BE2C (cell line): ENCODE measurements at regions not wholly inside any gene's neighbourhood (a gene's known extent, or its start where the extent isn't known, plus 50 kb on each side); places are given as distances from the start of the nearest gene placed in this dataset.

Experiments used
- DNase-seq: peaks from one replicate; pipeline ENCODE4 v3.0.0-alpha.2; 2020
- H3K27me3 ChIP-seq: fragments of 250-450 bp; sonication (Bioruptor Pico); 2 replicates; pipeline ENCODE4 v1.5.1; 2020; ENCODE audit warnings: mild to moderate bottlenecking
- H3K36me3 ChIP-seq: fragments of 250-450 bp; sonication (Bioruptor Pico); 2 replicates; pipeline ENCODE4 v1.5.1; 2020; ENCODE audit warnings: mild to moderate bottlenecking
- H3K4me1 ChIP-seq: fragments of 250-450 bp; sonication (Bioruptor Pico); 2 replicates; pipeline ENCODE4 v1.5.1; 2020
- H3K4me3 ChIP-seq: 2 replicates; pipeline ENCODE4 v1.5.1; 2011; ENCODE audit warnings: low read depth, low read length
- H3K9me3 ChIP-seq: fragments of 250-450 bp; sonication (Bioruptor Pico); 2 replicates; pipeline ENCODE4 v1.5.1; 2020
- TF ChIP-seq, protein P1 (sequence below): IDR thresholded peaks from 2 replicates; pipeline ENCODE4 v1.5.1; 2012; ENCODE audit warnings: mild to moderate bottlenecking, low read depth, low read length

DNA sequence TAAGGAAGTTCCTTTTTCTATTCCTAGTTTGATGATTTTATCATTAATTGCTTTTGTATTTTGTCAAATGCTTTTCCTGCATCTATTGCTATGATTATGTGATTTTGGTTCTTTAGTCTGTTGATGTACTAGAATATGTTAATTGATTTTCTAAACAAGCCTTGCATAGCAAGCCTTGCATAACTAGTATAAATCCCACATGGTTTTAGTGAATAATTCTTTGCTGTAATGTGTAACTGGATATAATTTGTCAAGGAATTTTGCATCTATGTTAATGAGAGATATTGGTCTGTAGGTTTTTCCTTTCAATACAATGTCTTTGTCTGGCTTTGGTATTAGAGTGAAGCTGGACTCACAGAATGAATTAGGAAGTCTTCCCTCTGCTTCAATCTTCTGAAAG is 460.2 kb downstream of the LTN1 start:
- TF ChIP-seq, protein P1, sequence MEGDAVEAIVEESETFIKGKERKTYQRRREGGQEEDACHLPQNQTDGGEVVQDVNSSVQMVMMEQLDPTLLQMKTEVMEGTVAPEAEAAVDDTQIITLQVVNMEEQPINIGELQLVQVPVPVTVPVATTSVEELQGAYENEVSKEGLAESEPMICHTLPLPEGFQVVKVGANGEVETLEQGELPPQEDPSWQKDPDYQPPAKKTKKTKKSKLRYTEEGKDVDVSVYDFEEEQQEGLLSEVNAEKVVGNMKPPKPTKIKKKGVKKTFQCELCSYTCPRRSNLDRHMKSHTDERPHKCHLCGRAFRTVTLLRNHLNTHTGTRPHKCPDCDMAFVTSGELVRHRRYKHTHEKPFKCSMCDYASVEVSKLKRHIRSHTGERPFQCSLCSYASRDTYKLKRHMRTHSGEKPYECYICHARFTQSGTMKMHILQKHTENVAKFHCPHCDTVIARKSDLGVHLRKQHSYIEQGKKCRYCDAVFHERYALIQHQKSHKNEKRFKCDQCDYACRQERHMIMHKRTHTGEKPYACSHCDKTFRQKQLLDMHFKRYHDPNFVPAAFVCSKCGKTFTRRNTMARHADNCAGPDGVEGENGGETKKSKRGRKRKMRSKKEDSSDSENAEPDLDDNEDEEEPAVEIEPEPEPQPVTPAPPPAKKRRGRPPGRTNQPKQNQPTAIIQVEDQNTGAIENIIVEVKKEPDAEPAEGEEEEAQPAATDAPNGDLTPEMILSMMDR, result no peak
- H3K27me3 ChIP-seq, result no peaks in the 10 kb centered on the region

DNA sequence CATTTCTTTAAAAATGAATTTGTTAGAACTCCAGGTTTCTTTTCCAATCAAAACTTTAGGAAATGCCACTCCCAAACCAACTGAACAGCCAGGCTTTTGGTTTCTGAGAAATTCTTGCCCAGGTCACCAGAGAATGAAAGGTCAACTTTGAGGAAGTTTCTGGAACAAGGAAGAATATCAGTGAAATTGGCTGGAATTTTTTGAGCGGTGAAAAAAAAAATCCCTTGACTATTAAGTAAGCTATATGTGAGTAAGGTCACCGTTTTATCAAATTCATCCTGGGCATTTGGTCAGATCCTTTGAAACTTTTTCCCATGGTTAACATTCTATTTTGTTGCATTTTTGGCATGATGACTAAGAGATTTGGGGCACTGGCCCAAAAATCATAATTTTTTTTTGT is 469.3 kb downstream of the LTN1 start:
- Histone ChIP-seq H3K9me3 (no peaks in the 10 kb centered on the region), H3K4me3 (no peak overlapping the region), H3K36me3 (no peaks in the 10 kb centered on the region), H3K4me1 (peaks cover 16% of the 10 kb centered on the region), H3K27me3 (no peaks in the 10 kb centered on the region)
- TF ChIP-seq, protein P1, result no peak
- no peak for DNase-seq

More for the DNA sequence above, 460.2 kb downstream of the LTN1 start:
- Histone ChIP-seq H3K4me1 (no peaks in the 10 kb centered on the region; the same call in 1 of the 2 replicates), H3K9me3 (no peaks in the 10 kb centered on the region), H3K36me3 (no peaks in the 10 kb centered on the region), H3K4me3 (no peak overlapping the region)
- no peak for DNase-seq

DNA sequence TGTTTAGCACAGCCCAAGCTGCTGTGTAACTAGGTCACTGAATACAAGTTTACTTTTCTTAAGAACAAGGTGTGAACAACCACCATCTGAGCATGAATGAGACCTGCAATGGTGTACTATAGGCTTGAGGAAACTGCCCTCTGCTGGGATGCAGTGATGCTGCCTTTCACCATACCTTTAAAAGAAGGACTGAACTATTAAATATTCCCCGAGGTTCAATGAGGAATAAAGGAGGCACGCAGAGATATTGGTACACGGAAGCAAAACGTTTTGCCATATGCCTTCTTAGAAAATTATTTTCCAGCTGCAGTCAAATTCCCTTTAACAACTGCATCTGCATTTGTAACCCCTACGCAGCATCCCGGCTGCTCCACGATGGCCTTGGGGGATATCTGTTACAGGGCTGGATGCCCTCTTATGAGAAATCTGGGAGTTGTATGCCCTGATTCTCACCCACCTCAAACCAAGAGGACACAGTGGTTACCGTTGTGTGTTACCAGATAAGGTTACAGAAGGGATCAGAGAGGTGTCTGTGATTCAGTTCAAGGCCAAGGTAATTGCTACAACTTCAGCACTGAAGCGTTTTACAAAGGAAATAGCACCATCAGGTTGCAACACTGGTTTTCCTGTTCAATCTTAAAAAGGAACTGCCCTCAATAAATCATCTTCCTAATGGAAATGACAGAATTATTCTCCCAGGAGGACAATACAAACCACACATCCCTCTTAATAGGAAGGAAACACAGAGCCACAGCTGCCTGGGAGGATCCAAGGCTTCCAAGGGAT is 470.5 kb downstream of the LTN1 start:
- peak; percentile 67 for DNase-seq
- H3K4me1 ChIP-seq, result peaks cover 22% of the 10 kb centered on the region
- H3K27me3 ChIP-seq, result no peaks in the 10 kb centered on the region

DNA sequence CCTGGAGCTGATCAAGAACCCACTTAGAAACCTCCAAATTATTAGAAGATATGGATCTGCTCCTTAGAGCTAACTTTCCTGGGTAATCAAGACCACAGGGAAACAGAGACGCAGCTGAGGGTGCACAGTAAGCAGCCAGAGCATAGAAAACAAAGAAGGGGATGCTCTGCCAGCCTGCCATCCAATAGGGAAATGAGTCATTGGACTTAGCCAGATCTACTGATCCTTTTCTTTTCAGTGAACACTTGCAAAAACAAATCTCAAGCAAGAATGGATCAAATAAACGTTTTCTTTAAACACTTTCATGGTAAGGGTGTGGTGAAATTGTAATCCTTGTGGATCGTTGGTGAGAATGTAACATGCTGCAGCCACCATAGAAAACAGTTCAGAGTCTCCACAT is 474.0 kb downstream of the LTN1 start:
- no peaks in the 10 kb centered on the region for H3K36me3 ChIP-seq
- no peaks in the 10 kb centered on the region for H3K9me3 ChIP-seq
- peaks cover 34% of the 10 kb centered on the region for H3K4me1 ChIP-seq
- H3K27me3 ChIP-seq, result no peaks in the 10 kb centered on the region
- no peak for DNase-seq
- TF ChIP-seq, protein P1, result no peak
- H3K4me3 ChIP-seq, result no peak overlapping the region

More for the DNA sequence above, 470.5 kb downstream of the LTN1 start:
- no peaks in the 10 kb centered on the region for H3K9me3 ChIP-seq
- peak overlapping the region; percentile 46 for H3K4me3 ChIP-seq
- TF ChIP-seq, protein P1, result peak; percentile 82
- no peaks in the 10 kb centered on the region for H3K36me3 ChIP-seq

DNA sequence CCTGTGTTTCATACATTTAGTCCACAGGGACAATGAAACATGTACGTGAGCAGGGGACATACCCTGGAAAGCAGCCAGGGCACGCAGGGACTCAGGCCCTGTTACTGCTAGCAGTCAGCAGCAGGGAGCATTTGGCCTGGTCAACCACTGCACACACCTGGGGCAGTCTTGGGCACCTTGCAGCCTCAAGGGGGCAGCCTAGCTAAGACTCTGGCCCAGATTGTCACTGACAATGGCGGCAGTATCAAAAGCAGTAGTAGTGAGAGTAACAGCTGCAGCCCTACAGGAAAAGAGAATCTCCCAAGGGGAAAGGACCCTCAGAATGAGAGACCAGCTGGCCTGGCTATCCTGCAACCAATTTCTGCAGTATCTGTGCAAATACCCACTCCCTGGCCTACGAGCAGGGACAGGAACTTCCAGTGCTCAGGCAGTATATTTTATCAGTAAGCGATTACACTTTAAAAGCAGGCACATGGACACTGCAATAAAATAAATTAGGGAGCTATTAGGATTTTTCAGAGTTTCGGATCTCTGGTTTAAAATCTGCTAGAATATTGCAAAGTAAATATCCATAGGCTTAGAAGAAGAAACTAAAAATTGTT is 475.6 kb downstream of the LTN1 start:
- TF ChIP-seq, protein P1, result peak; percentile 94
- Histone ChIP-seq H3K27me3 (no peaks in the 10 kb centered on the region), H3K9me3 (no peaks in the 10 kb centered on the region), H3K4me3 (peak overlapping the region; percentile 9; the same call in 1 of the 2 replicates), H3K36me3 (no peaks in the 10 kb centered on the region), H3K4me1 (peaks cover 34% of the 10 kb centered on the region)
- DNase-seq, result peak; percentile 86

DNA sequence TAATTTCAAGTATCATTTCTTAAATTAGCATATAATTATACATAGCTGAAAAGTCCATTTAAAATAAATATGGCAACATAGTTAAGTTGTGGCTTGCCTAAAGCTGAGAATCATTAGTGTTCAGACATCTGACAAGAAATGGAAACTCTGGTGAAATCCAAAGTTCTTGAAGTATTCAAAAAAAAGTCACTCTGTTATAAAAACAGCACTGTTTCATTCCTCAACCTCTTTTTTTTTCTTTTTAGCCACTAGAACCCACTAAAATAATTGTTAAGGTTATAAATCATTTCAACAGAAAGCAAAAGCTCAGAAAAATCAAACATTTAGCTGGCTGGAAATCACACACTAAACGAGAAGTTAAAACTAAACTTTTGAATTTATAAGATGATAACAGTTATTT is 476.7 kb downstream of the LTN1 start:
- H3K4me1 ChIP-seq, result peaks cover 25% of the 10 kb centered on the region
- no peaks in the 10 kb centered on the region for H3K9me3 ChIP-seq
- no peaks in the 10 kb centered on the region for H3K27me3 ChIP-seq
- H3K36me3 ChIP-seq, result no peaks in the 10 kb centered on the region
- no peak for DNase-seq
- H3K4me3 ChIP-seq, result no peak overlapping the region
- TF ChIP-seq, protein P1, result no peak
